ENCODE measurements at regions not wholly inside any gene's neighbourhood (a gene's known extent, or its start where the extent isn't known, plus 50 kb on each side); places are given as distances from the start of the nearest gene placed in this dataset.
"Not testable (repeated sequence)": the region's sequence is repeated elsewhere in the genome, so short reads cannot be mapped to it uniquely, and the experiment has no call there.

- TF ChIP-seq CTCF (IDR thresholded peaks at IDR 0.05); POLR2AphosphoS5 (IDR thresholded peaks at IDR 0.05; ENCODE audit: insufficient read depth in 1 of 2, low read depth in 1 of 2); POLR2A (IDR thresholded peaks at IDR 0.05): not testable (repeated sequence)
Measured at GRCh38 chr14:19094731-19095130, 127.5 kb downstream of the POTEM start.
